ENCODE measurements at regions not wholly inside any gene's neighbourhood (a gene's known extent, or its start where the extent isn't known, plus 50 kb on each side); places are given as distances from the start of the nearest gene placed in this dataset.
"Not testable (repeated sequence)": the region's sequence is repeated elsewhere in the genome, so short reads cannot be mapped to it uniquely, and the experiment has no call there.

GRCh38 chr6:11416936-11417576 is 120.5 kb upstream of the TMEM170B start:
- TF ChIP-seq EZH2phosphoT487 (IDR thresholded peaks at IDR 0.05; ENCODE audit: low read length), result no peak
- TF ChIP-seq EZH2 (optimal IDR thresholded peaks at IDR 0.05; ENCODE audit: low read depth, low read length), result no peak
- TF ChIP-seq, protein P1, sequence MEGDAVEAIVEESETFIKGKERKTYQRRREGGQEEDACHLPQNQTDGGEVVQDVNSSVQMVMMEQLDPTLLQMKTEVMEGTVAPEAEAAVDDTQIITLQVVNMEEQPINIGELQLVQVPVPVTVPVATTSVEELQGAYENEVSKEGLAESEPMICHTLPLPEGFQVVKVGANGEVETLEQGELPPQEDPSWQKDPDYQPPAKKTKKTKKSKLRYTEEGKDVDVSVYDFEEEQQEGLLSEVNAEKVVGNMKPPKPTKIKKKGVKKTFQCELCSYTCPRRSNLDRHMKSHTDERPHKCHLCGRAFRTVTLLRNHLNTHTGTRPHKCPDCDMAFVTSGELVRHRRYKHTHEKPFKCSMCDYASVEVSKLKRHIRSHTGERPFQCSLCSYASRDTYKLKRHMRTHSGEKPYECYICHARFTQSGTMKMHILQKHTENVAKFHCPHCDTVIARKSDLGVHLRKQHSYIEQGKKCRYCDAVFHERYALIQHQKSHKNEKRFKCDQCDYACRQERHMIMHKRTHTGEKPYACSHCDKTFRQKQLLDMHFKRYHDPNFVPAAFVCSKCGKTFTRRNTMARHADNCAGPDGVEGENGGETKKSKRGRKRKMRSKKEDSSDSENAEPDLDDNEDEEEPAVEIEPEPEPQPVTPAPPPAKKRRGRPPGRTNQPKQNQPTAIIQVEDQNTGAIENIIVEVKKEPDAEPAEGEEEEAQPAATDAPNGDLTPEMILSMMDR (IDR thresholded peaks at IDR 0.05; ENCODE audit: low read length), result no peak
- Histone ChIP-seq H3K4me2 (ENCODE audit: low read depth, low read length) (no peak overlapping the region), H3K9me3 (replicated peaks; ENCODE audit: insufficient read depth, low read length) (no peaks in the 10 kb centered on the region), H3K36me3 (replicated peaks; ENCODE audit: insufficient read depth, low read length) (no peaks in the 10 kb centered on the region), H2AFZ (ENCODE audit: low read length) (no peak overlapping the region), H3K27ac (ENCODE audit: low read length) (no peak overlapping the region), H3F3A (ENCODE audit: insufficient read depth, low read length) (no peaks in the 10 kb centered on the region), H3K79me2 (ENCODE audit: low read length) (no peaks in the 10 kb centered on the region), H4K20me1 (ENCODE audit: insufficient read depth, low read length) (no peaks in the 10 kb centered on the region), H3K27me3 (replicated peaks; ENCODE audit: insufficient read depth, low read length) (no peaks in the 10 kb centered on the region), H3K4me1 (ENCODE audit: low read length) (0 out of 2 replicates have a peak, but pooled peaks cover 5% of the 10 kb centered on the region), H3K4me3 (ENCODE audit: low read length) (no peak overlapping the region), H3K9ac (ENCODE audit: low read length) (no peak overlapping the region), H3K9me2 (replicated peaks; ENCODE audit: insufficient read depth, low read length) (no peaks in the 10 kb centered on the region)
- no peak for DNase-seq

DNA sequence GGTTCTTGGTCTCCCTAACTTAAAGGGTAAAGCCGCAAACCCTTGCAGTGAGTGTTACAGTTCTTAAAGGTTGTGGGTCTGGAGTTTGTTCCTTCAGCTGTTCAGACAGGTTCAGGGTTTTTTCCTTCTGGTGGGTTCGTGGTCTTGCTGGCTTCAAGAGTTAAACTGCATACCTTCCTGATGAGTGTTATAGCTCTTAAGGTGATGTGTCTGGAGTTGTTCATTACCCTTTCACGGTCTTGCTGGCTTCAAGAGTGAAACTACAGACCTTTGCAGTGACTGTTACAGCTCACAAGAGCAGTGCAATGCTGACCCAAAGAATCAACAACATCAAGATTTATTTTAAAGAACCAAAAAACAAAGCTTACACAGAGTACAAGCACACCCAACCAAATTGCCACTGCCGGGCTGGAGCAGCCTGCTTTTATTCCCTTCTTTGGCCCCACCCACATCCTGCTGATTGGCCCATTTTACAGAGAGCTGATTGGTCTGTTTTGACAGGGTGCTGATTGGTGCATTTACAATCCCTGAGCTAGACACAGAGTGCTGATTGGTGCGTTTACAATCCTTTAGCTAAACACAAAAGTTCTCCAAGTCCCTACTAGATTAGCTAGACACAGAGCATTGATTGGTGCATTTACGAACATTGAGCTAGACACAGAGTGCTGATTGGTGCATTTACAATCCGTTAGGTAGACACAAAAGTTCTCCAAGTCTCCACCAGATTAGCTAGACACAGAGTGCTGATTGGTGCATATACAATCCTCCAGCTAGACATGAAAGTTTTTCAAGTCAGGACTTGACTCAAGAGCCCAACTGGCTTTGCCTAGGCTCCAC is 121.2 kb upstream of the TMEM170B start:
- not testable (repeated sequence) for H3K27me3 ChIP-seq (replicated peaks; ENCODE audit: insufficient read depth, low read length); H3K36me3 ChIP-seq (replicated peaks; ENCODE audit: insufficient read depth, low read length); H4K20me1 ChIP-seq (ENCODE audit: insufficient read depth, low read length); H3K27ac ChIP-seq (ENCODE audit: low read length); H3K9ac ChIP-seq (ENCODE audit: low read length); H3K4me1 ChIP-seq (ENCODE audit: low read length); H3K4me2 ChIP-seq (ENCODE audit: low read depth, low read length); H2AFZ ChIP-seq (ENCODE audit: low read length); H3K79me2 ChIP-seq (ENCODE audit: low read length); H3K9me3 ChIP-seq (replicated peaks; ENCODE audit: insufficient read depth, low read length); H3K4me3 ChIP-seq (ENCODE audit: low read length); H3F3A ChIP-seq (ENCODE audit: insufficient read depth, low read length); H3K9me2 ChIP-seq (replicated peaks; ENCODE audit: insufficient read depth, low read length); DNase-seq

- Histone ChIP-seq H3F3A (ENCODE audit: insufficient read depth, low read length) (no peaks in the 10 kb centered on the region), H3K9ac (ENCODE audit: low read length) (no peak overlapping the region), H3K27ac (ENCODE audit: low read length) (no peak overlapping the region), H3K79me2 (ENCODE audit: low read length) (no peaks in the 10 kb centered on the region), H3K36me3 (replicated peaks; ENCODE audit: insufficient read depth, low read length) (no peaks in the 10 kb centered on the region), H3K4me1 (ENCODE audit: low read length) (0 out of 2 replicates have a peak, but pooled peaks cover 5% of the 10 kb centered on the region), H3K4me3 (ENCODE audit: low read length) (no peak overlapping the region), H3K9me3 (replicated peaks; ENCODE audit: insufficient read depth, low read length) (no peaks in the 10 kb centered on the region), H3K9me2 (replicated peaks; ENCODE audit: insufficient read depth, low read length) (no peaks in the 10 kb centered on the region), H3K27me3 (replicated peaks; ENCODE audit: insufficient read depth, low read length) (no peaks in the 10 kb centered on the region), H4K20me1 (ENCODE audit: insufficient read depth, low read length) (no peaks in the 10 kb centered on the region), H2AFZ (ENCODE audit: low read length) (no peak overlapping the region), H3K4me2 (ENCODE audit: low read depth, low read length) (no peak overlapping the region)
- DNase-seq, result no peak
- TF ChIP-seq EZH2phosphoT487 (IDR thresholded peaks at IDR 0.05; ENCODE audit: low read length) (no peak), EZH2 (optimal IDR thresholded peaks at IDR 0.05; ENCODE audit: low read depth, low read length) (no peak)
- TF ChIP-seq, protein P1 (IDR thresholded peaks at IDR 0.05; ENCODE audit: low read length), result no peak
Measured at GRCh38 chr6:11415557-11415956, 122.0 kb upstream of the TMEM170B start.
